ENCODE measurements at regions not wholly inside any gene's neighbourhood (a gene's known extent, or its start where the extent isn't known, plus 50 kb on each side); places are given as distances from the start of the nearest gene placed in this dataset.

- TF ChIP-seq POLR2AphosphoS5 (IDR thresholded peaks at IDR 0.05) (no peak), CTCF (IDR thresholded peaks at IDR 0.05) (no peak)
Observed at GRCh38 chr12:25759752-25760151, 198.7 kb upstream of the RASSF8 start.

Data from gastroesophageal sphincter (tissue), 3 donors.